Fibroblast of pulmonary artery (primary cell): ENCODE measurements at regions not wholly inside any gene's neighbourhood (a gene's known extent, or its start where the extent isn't known, plus 50 kb on each side); places are given as distances from the start of the nearest gene placed in this dataset.

ENCODE experiments used
- DNase-seq: peaks from one replicate; pipeline ENCODE4 v3.0.0-alpha.2; 2010; ENCODE audit warnings: low read depth
- H3K4me3 ChIP-seq: replicated peaks from 2 replicates; pipeline ENCODE4 v1.5.1; 2011; ENCODE audit warnings: low read depth, mild to moderate bottlenecking, control low read depth, low read length, moderate library complexity
- CTCF ChIP-seq: IDR thresholded peaks from 2 replicates; pipeline ENCODE4 v1.5.1; 2011; ENCODE audit warnings: mild to moderate bottlenecking, control low read depth, low read length, inconsistent platforms; ENCODE audit errors: missing control alignments

GRCh38 chr1:212229654-212230053 lies 55.6 kb upstream of the PPP2R5A start:
- DNase-seq, result peak; percentile 68
- no peak overlapping the region for H3K4me3 ChIP-seq
- TF ChIP-seq CTCF, result no peak

- H3K4me3 ChIP-seq, result no peak overlapping the region
- no peak for TF ChIP-seq CTCF
- DNase-seq, result no peak
These were observed 54.9 kb upstream of the PPP2R5A start for GRCh38 chr1:212230329-212230728.

- H3K4me3 ChIP-seq, result no peak overlapping the region
- no peak for DNase-seq
- no peak for TF ChIP-seq CTCF
These were observed 53.8 kb upstream of the PPP2R5A start for GRCh38 chr1:212231372-212231771.

GRCh38 chr1:212232090-212232489 lies 53.1 kb upstream of the PPP2R5A start:
- no peak for TF ChIP-seq CTCF
- H3K4me3 ChIP-seq, result no peak overlapping the region
- DNase-seq, result no peak

- DNase-seq, result no peak
- no peak for TF ChIP-seq CTCF
- H3K4me3 ChIP-seq, result no peak overlapping the region
These were observed 51.9 kb upstream of the PPP2R5A start for GRCh38 chr1:212233321-212233720.

GRCh38 chr1:212234431-212235395 lies 50.5 kb upstream of the PPP2R5A start:
- no peak overlapping the region for H3K4me3 ChIP-seq
- no peak for TF ChIP-seq CTCF
- DNase-seq, result peak; percentile 94
